Right lobe of liver (tissue), 4 donors: ENCODE measurements at regions not wholly inside any gene's neighbourhood (a gene's known extent, or its start where the extent isn't known, plus 50 kb on each side); places are given as distances from the start of the nearest gene placed in this dataset.

Experiments used
- POLR2A ChIP-seq: fragments of 450-650 bp; IDR thresholded peaks from one replicate; pipeline ENCODE4 v1.6.1; 2017; ENCODE audit warnings: antibody characterized with exemption, mild to moderate bottlenecking
- TF ChIP-seq, protein P1 (sequence below), 4 donors: fragments of 200-600 bp in 3 of 4; fragments of 450-650 bp in 1 of 4; IDR thresholded peaks; one replicate each; pipeline versions ENCODE4 v1.5.1 to v1.8.0; 2016 to 2022; ENCODE audit warnings: antibody characterized with exemption in 4 of 4, mild to moderate bottlenecking in 2 of 4
- donor health status: DM: no; HTN: no; CAD: no.
- donor health status: DM: no; HTN: no; CAD: no.
- donor health status: DM: no; HTN: yes; CAD: no.

DNA sequence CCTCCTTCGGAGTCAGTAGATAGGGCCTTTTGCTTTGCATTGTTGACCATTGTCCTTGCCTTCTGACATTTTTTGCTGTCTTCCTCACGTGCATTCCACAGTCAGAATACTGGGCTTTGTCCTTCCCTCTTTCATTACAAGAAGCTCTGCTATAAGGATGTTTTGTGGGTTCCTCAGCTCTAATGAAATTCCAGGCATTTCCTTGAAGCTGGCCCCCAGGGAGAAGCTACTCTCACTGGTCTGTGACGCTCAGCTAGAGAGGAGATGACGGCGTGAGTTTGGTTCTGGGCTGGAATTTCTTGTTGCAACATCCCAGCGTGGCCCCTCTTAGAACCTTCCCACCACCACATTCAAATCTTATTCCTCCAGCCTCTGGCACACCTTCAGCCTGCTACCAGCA lies 210.2 kb downstream of the TJP1 start:
- TF ChIP-seq, protein P1, sequence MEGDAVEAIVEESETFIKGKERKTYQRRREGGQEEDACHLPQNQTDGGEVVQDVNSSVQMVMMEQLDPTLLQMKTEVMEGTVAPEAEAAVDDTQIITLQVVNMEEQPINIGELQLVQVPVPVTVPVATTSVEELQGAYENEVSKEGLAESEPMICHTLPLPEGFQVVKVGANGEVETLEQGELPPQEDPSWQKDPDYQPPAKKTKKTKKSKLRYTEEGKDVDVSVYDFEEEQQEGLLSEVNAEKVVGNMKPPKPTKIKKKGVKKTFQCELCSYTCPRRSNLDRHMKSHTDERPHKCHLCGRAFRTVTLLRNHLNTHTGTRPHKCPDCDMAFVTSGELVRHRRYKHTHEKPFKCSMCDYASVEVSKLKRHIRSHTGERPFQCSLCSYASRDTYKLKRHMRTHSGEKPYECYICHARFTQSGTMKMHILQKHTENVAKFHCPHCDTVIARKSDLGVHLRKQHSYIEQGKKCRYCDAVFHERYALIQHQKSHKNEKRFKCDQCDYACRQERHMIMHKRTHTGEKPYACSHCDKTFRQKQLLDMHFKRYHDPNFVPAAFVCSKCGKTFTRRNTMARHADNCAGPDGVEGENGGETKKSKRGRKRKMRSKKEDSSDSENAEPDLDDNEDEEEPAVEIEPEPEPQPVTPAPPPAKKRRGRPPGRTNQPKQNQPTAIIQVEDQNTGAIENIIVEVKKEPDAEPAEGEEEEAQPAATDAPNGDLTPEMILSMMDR (IDR thresholded peaks at IDR 0.05), result no peak
- TF ChIP-seq POLR2A, result no peak
